GM12873 (cell line): ENCODE measurements at regions not wholly inside any gene's neighbourhood (a gene's known extent, or its start where the extent isn't known, plus 50 kb on each side); places are given as distances from the start of the nearest gene placed in this dataset.

ENCODE experiments used
- CTCF ChIP-seq: IDR thresholded peaks from 2 replicates; pipeline ENCODE4 v1.5.1; 2012; ENCODE audit warnings: low read depth, mild to moderate bottlenecking, moderate library complexity, low read length, control low read depth; ENCODE audit not compliant: insufficient read depth; ENCODE audit errors: missing control alignments

GRCh38 chr17:56031636-56032035 is 121.6 kb upstream of the ANKFN1 start:
- no peak for TF ChIP-seq CTCF

GRCh38 chr17:56034197-56034635 is 119.1 kb upstream of the ANKFN1 start:
- no peak for TF ChIP-seq CTCF

- no peak for TF ChIP-seq CTCF
These were observed 115.1 kb upstream of the ANKFN1 start for GRCh38 chr17:56038131-56038530.

- TF ChIP-seq CTCF, result no peak
These were observed 107.4 kb upstream of the ANKFN1 start for GRCh38 chr17:56045872-56046271.

- TF ChIP-seq CTCF, result no peak
These were observed 105.9 kb upstream of the ANKFN1 start for GRCh38 chr17:56047331-56047730.

- no peak for TF ChIP-seq CTCF
These were observed 95.4 kb upstream of the ANKFN1 start for GRCh38 chr17:56057869-56058268.

GRCh38 chr17:56064506-56064905 is 88.8 kb upstream of the ANKFN1 start:
- no peak for TF ChIP-seq CTCF
